D721Med (cell line): ENCODE measurements at regions not wholly inside any gene's neighbourhood (a gene's known extent, or its start where the extent isn't known, plus 50 kb on each side); places are given as distances from the start of the nearest gene placed in this dataset.

ENCODE experiments used
- DNase-seq: peaks from one replicate; pipeline ENCODE4 v3.0.0; 2011; ENCODE audit warnings: low spot score; ENCODE audit not compliant: insufficient read length
- FAIRE-seq: peaks from 2 replicates; lab custom pipeline; 2011; peaks lifted over from hg19 to GRCh38; lab: Jason Lieb, UNC
- TF ChIP-seq, protein P1 (sequence below): IDR thresholded peaks from 2 replicates; pipeline ENCODE4 v1.5.1; 2012; ENCODE audit warnings: mild to moderate bottlenecking, control low read depth; ENCODE audit not compliant: insufficient read depth; ENCODE audit errors: missing control alignments

DNA sequence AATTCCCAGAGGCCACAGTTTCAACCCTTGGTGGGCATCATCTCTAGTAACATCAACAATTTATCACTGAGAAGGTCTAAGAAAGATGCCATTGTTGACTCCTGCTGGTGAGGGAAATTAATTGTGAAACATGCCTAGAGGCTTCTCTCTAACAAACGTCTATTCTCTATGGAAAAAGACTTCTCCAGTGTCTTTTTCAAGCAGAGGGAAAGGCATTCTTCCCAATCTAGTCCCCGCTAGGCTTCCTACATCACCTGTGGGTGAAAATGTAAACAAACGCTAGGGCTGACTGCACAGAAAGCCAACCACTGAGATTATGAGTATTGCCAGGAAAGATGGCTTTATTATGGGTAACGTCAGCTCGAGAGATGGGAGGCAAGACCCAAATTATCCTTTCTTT, 677.4 kb downstream of the NCAM2 start:
- no peak for FAIRE-seq
- no peak for DNase-seq
- TF ChIP-seq, protein P1, sequence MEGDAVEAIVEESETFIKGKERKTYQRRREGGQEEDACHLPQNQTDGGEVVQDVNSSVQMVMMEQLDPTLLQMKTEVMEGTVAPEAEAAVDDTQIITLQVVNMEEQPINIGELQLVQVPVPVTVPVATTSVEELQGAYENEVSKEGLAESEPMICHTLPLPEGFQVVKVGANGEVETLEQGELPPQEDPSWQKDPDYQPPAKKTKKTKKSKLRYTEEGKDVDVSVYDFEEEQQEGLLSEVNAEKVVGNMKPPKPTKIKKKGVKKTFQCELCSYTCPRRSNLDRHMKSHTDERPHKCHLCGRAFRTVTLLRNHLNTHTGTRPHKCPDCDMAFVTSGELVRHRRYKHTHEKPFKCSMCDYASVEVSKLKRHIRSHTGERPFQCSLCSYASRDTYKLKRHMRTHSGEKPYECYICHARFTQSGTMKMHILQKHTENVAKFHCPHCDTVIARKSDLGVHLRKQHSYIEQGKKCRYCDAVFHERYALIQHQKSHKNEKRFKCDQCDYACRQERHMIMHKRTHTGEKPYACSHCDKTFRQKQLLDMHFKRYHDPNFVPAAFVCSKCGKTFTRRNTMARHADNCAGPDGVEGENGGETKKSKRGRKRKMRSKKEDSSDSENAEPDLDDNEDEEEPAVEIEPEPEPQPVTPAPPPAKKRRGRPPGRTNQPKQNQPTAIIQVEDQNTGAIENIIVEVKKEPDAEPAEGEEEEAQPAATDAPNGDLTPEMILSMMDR, result no peak

DNA sequence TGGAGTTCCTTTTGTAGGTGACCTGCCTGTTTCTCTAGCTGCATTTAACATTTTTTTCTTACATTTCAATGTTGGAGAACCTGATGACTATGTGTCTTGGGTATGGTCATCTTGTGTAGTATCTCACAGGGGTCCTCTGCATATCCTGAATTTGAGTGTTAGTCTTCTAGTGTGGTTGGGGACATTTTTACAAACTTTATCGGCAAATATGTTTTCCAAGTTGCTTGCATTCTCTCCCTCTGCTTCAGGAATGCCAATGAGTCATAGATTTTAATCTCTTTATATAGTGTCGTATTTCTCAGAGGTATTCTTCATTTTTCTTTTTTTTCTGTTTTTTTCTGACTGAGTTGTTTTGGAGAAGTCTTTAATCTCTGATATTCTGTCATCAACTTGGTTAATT, 684.0 kb downstream of the NCAM2 start:
- no peak for DNase-seq
- TF ChIP-seq, protein P1, result no peak
- FAIRE-seq, result no peak

DNA sequence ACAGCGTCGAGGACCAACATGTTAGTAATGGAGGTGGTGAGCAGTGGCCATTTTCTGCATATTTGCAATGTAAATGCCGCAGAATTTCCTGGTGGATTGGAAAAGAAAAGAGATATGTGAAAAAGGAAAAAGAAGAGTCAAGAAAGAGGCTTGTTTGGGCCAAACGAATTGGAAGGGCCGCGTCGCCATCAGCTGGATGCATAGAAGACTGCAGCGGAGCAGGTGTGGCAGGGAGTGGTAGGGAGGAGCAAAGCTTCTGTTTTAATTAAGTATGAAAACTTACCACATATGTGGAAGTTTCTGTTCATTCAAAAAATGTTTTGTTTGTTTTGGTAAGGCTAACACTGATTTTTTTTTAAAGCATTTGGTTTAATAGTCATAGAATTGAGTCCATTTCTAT, 690.7 kb downstream of the NCAM2 start:
- FAIRE-seq, result no peak
- TF ChIP-seq, protein P1, result peak; percentile 37

DNA sequence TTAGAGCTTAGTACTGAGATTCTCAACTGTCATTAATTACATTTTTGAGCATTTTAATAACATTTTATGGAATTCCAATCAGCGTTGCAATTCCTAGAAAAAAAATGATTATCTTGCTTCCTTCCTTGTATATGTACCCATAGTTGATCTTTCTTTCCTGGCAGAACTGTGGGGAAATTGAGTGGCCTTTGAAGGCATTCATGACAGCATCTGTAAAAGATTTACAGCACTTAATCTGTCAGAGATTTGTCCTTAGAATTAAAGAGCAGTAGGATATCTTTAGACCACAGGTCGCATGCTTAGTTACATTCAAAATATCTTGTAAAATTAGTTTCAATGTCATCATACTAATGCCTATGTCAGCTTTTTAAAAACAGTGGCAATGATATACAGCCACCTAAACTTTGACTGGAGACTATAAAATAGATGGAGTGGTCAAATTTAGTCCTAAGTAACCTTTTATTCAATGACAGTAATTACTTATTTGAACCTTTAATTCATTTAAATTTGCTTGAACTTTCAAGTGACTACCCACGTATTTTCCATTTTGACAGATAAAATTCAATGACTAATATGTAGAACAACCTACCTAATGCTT, 692.0 kb downstream of the NCAM2 start:
- TF ChIP-seq, protein P1, result no peak
- FAIRE-seq (no peak), DNase-seq (no peak)

More for the DNA sequence above, 690.7 kb downstream of the NCAM2 start:
- DNase-seq, result no peak

DNA sequence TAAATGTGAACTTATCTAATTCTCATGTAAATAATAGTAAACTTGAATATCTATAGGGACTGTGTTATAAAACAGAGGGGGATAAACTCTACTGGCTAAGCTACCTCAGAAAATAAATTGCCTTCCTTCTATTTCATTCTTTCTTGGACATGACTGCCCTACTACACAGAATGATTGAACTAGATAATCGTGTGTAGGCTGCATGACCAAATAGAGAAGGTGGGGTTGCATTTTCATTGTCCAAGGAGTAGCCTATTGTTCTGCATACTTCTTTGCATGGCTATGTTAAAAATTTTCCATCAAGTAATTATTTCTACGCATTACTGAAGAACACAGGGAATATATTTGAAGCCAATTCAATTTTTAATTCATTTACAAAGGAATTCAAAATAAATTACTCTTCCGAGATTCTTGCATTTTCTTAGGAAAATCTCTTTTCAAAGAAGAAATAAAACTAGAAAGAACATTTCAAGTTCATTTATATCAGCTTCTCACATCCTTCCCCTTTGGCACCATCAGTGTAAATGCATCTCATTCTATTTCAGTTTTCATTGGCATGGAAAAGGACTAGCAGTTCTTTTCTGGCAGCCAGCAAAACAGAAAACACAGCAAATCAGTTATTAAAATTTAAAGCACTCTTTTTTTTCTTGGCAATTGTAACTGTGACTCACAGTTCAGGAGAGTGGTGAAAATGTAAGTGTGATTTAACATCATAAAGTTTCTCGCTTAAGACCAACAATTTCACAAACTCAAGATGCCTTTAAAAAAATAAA, 714.7 kb downstream of the NCAM2 start:
- FAIRE-seq (no peak), DNase-seq (no peak)
- TF ChIP-seq, protein P1, result no peak

DNA sequence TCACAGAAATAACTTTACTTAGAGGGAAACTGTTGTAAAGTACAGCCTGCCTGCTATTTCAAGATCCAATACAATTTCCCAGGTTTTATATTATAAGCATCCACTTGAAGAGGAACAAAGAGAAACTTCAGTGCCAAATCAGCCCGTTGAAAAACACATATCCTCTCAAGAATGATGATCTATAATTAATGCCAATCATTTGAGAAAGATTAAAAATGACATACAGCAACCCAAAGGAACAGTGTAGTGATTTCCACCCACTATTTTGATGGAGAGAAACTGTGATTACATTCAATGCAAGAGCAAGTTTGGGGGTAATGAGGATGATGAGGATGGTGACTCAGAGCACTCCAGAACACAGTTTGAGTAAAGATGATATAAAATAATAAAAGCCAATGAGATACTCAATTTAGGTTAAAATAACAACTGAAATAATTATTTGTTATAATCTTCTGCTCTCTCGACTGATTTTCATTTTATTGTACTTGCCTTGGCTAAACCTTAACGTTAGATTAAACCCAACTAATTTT, 715.5 kb downstream of the NCAM2 start:
- TF ChIP-seq, protein P1, result no peak
- DNase-seq (no peak), FAIRE-seq (no peak)

DNA sequence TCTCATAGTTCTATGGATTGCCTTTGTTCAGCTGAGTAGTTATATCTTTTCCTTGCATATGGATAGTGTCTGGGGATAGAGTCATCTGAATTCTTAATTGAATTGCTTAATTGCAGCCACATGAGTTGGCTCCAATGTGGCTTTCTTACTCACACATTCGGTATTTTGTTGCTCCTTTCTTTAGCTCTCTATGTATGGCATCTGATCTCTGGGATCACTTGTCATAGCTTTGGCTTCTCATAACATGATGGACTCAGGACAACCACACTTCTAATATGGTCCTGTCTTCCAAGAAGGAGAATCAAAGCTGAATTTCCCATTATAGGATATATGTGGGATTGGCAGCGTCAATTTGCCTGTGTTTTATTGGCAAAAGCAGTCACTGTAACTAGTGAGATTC, 716.2 kb downstream of the NCAM2 start:
- FAIRE-seq, result no peak
- DNase-seq, result no peak
- TF ChIP-seq, protein P1, result no peak
